ENCODE measurements at regions not wholly inside any gene's neighbourhood (a gene's known extent, or its start where the extent isn't known, plus 50 kb on each side); places are given as distances from the start of the nearest gene placed in this dataset.

DNA sequence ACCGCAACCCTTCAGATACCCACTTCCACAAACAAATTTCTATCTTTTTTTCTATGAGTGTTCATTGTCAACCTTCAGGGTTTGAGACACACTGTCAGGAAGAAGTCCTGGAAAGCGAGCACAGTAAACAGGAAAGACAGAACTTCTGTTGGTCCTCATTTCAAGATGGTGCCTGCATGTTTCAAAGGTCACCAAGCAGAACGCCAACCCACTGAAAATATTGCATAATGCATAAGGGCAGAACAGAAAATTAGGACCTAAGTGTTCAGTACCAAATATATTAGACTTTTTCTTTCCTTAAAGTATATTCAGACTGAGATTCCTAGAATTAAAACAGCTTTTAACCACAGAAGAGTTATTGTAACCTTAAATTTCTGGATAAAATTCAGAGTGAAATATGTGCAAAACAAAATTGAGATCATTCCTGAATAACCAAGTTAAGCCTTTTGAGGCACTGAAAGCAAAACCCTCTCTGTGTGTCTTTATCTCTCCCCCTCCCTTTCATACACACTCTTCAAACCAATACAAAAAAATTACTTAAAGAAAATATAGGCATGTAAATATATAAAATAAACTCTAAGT is 387.8 kb upstream of the THBS1 start:
- TF ChIP-seq OSR1 (CRISPR knock-in tag; IDR thresholded peaks at IDR 0.05), result no peak
- TF ChIP-seq, protein P1, sequence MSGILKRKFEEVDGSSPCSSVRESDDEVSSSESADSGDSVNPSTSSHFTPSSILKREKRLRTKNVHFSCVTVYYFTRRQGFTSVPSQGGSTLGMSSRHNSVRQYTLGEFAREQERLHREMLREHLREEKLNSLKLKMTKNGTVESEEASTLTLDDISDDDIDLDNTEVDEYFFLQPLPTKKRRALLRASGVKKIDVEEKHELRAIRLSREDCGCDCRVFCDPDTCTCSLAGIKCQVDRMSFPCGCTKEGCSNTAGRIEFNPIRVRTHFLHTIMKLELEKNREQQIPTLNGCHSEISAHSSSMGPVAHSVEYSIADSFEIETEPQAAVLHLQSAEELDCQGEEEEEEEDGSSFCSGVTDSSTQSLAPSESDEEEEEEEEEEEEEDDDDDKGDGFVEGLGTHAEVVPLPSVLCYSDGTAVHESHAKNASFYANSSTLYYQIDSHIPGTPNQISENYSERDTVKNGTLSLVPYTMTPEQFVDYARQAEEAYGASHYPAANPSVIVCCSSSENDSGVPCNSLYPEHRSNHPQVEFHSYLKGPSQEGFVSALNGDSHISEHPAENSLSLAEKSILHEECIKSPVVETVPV (CRISPR knock-in tag; IDR thresholded peaks at IDR 0.05), result no peak
- TF ChIP-seq ZFP3 (CRISPR knock-in tag; IDR thresholded peaks at IDR 0.05), result no peak
- TF ChIP-seq RARB (CRISPR knock-in tag; IDR thresholded peaks at IDR 0.05), result no peak
- TF ChIP-seq, protein P2, sequence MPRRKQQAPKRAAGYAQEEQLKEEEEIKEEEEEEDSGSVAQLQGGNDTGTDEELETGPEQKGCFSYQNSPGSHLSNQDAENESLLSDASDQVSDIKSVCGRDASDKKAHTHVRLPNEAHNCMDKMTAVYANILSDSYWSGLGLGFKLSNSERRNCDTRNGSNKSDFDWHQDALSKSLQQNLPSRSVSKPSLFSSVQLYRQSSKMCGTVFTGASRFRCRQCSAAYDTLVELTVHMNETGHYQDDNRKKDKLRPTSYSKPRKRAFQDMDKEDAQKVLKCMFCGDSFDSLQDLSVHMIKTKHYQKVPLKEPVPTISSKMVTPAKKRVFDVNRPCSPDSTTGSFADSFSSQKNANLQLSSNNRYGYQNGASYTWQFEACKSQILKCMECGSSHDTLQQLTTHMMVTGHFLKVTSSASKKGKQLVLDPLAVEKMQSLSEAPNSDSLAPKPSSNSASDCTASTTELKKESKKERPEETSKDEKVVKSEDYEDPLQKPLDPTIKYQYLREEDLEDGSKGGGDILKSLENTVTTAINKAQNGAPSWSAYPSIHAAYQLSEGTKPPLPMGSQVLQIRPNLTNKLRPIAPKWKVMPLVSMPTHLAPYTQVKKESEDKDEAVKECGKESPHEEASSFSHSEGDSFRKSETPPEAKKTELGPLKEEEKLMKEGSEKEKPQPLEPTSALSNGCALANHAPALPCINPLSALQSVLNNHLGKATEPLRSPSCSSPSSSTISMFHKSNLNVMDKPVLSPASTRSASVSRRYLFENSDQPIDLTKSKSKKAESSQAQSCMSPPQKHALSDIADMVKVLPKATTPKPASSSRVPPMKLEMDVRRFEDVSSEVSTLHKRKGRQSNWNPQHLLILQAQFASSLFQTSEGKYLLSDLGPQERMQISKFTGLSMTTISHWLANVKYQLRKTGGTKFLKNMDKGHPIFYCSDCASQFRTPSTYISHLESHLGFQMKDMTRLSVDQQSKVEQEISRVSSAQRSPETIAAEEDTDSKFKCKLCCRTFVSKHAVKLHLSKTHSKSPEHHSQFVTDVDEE (CRISPR knock-in tag; IDR thresholded peaks at IDR 0.05), result no peak
- no peak for TF ChIP-seq ISL1 (CRISPR knock-in tag; IDR thresholded peaks at IDR 0.05)
- TF ChIP-seq ZNF70 (CRISPR knock-in tag; IDR thresholded peaks at IDR 0.05), result no peak
- TF ChIP-seq, protein P3, sequence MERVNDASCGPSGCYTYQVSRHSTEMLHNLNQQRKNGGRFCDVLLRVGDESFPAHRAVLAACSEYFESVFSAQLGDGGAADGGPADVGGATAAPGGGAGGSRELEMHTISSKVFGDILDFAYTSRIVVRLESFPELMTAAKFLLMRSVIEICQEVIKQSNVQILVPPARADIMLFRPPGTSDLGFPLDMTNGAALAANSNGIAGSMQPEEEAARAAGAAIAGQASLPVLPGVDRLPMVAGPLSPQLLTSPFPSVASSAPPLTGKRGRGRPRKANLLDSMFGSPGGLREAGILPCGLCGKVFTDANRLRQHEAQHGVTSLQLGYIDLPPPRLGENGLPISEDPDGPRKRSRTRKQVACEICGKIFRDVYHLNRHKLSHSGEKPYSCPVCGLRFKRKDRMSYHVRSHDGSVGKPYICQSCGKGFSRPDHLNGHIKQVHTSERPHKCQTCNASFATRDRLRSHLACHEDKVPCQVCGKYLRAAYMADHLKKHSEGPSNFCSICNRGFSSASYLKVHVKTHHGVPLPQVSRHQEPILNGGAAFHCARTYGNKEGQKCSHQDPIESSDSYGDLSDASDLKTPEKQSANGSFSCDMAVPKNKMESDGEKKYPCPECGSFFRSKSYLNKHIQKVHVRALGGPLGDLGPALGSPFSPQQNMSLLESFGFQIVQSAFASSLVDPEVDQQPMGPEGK (CRISPR knock-in tag; IDR thresholded peaks at IDR 0.05; ENCODE audit: borderline replicate concordance), result no peak
- no peak for TF ChIP-seq ARNTL (CRISPR knock-in tag; IDR thresholded peaks at IDR 0.05; ENCODE audit: borderline replicate concordance, low read depth)
